HG03558 (cell line): ENCODE measurements at regions not wholly inside any gene's neighbourhood (a gene's known extent, or its start where the extent isn't known, plus 50 kb on each side); places are given as distances from the start of the nearest gene placed in this dataset.
"Not testable (repeated sequence)": the region's sequence is repeated elsewhere in the genome, so short reads cannot be mapped to it uniquely, and the experiment has no call there.

Source experiments
- ATAC-seq: cut with Tn5 transposase; IDR thresholded peaks from one replicate; pipeline ENCODE4 v1.9.1; 2021; ENCODE audit warnings: moderate number of reproducible peaks; ENCODE audit not compliant: unreplicated experiment; ENCODE audit errors: extremely low read depth

DNA sequence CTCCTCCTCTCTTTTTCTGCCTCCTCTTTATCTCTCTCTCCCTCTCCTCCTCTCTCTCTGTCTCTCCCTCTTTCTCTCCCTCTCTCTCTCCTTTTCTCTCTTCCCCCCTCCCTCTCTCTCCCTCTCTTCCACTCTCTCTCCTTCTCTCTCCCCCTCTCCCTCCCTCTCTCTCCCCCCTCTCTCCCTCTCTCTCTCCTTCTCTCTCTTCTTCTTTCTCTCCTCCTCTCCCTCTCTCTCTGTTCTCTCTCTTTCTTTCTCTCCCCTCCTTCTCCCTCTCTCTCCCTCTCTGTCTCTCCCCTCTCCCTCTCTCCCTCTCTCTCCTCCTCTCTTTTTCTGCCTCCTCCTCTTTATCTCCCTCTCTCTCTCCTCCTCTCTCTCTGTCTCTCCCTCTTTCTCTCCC, 197.4 kb downstream of the UQCRFS1 start:
- no peak for ATAC-seq

GRCh38 chr19:29014857-29015436, 198.0 kb downstream of the UQCRFS1 start:
- no peak for ATAC-seq

GRCh38 chr19:29013988-29014387, 199.0 kb downstream of the UQCRFS1 start:
- ATAC-seq = no peak

DNA sequence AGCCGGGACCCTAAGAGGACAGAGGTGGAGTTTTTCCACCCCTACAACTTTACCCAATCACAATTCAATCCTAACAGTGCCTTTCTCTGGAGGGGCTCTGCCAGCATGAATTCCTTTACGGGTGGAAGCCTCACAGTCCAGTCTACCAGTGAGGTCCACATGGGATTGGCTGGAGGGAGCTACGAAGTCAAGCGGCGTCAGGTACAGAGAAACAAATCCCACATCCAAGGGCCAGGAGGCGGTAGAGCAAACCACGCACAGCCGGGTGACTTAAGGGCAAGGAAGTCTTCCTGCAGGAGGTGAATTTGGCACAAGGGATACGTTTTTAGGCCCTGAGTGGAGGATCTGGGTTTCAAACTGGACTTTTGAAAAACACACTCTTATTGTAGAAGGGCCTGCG, 199.6 kb downstream of the UQCRFS1 start:
- no peak for ATAC-seq

DNA sequence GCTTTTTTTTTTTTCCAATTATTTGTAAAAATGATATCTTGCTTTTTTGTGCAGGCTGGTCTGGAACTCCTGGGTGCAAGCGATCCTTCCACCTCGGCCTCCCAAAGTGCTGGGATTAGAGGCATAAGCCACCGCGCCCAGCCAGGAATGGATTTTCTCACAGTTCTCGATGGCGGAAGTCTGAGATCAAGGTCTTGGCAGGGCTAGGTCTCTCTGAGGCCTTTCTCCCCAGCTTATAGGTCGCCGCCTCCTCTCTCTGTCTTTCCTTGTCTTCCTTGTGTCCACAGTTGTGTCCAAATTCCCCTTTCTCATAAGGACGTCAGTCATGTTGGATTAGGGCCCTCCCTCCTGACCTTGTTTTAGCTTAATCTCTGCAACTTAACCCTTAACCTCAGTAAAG, 200.5 kb downstream of the UQCRFS1 start:
- no peak for ATAC-seq

GRCh38 chr19:29010276-29010675, 202.7 kb downstream of the UQCRFS1 start:
- ATAC-seq = no peak

- ATAC-seq = no peak
Measured at GRCh38 chr19:29006057-29006735, 206.8 kb downstream of the UQCRFS1 start.

- no peak for ATAC-seq
Measured at GRCh38 chr19:29004796-29005195, 208.2 kb downstream of the UQCRFS1 start.

DNA sequence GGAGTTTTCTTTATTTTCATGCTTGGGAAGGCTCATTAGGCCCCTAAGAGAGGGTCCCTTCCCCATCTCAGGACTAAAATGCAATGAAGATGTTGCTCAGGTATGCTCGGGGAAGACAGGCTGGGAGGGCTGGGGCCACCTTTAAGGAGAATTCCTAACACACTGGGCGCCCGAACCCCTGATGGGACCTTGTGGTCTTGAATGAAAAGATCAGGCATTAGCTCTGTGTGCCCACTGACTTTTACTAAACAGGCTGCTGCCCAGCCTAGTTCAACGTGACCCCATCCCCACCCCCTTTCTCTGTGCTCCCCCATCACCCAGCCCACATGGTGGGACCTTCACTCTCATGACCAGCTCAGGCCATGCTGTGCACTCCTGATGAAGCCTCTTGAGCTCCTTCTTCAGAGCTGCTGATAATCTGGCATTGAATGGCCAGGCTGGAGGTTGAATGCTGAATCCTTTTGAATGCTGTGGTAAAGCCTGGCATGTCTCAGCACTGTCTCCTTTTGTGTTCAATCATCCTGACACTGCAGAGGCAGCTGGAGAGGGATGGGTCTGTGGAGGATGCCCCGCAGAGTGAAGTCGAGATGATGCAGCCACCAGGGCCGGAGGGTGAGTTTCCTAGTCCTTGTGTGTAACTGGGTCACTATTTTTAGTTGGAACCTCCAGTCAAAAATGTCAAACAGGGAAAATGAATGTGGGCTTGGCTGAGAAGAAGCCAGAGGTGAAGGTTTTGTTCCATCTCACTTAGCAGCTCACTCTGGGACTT, 209.1 kb downstream of the UQCRFS1 start:
- ATAC-seq = no peak

DNA sequence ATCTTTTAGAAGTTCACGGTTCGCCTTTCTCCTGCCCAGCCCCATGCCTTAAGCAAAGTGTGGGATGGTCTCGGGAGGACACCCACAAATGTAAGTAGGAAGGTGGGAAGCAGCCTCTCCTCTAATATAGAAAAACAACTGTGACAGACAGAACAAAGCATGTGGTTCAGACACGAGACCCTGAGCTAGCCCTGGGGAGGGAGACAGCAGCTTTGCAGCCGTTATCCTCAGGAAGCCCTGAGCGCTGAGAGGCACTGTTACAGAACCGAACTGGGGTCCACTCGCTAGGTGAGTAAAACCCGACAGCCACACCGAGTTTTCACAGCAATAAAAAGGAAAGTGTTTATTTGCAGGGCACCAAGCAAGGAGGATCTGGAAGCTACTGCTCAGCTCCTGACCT, 210.6 kb downstream of the UQCRFS1 start:
- ATAC-seq = no peak

GRCh38 chr19:29001597-29002245, 211.2 kb downstream of the UQCRFS1 start:
- ATAC-seq = no peak

GRCh38 chr19:29001141-29001581, 211.8 kb downstream of the UQCRFS1 start:
- no peak for ATAC-seq

GRCh38 chr19:28999724-29000433, 213.1 kb downstream of the UQCRFS1 start:
- no peak for ATAC-seq

DNA sequence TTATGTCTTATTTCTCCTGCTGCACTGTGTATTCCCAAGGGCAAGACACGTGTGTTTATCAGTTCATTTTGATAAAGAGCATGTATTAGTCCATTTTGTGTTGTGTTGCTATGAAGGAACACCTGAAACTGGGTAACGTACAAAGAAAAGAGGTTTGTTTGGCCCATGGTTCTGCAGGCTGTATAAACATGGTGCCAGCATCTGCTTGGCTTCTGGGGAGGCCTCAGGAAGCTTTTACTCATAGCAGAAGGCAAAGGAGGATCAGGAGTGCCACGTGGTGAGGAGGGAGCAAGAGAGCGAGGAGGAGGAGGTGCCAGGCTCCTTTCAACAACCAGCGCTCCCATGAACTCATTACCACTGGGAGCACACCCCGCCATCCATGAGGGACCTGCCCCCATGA, 214.0 kb downstream of the UQCRFS1 start:
- no peak for ATAC-seq

DNA sequence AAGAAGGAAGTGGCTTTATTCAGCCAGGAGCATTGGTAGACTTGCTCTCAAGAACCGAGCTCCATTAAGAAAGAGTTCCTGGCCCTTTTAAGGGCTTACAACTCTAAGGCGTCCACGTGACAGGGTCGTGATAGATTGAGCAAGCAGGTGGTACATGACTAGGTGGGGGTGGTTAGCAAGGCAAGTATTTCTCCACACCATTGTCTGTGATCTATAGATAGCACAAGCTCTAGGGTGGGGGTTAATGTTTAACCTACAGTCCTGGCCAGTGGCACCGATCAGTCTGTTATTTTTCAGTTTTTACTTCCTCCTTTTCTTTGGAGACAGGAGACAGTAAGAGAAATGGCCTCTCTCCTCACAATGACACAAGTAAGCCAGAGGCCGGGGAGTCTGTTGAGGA, 215.1 kb downstream of the UQCRFS1 start:
- ATAC-seq = not testable (repeated sequence)

GRCh38 chr19:28990522-28990921, 222.4 kb downstream of the UQCRFS1 start:
- ATAC-seq = no peak

GRCh38 chr19:28989739-28990138, 223.2 kb downstream of the UQCRFS1 start:
- no peak for ATAC-seq

- ATAC-seq = no peak
Measured at GRCh38 chr19:28988066-28988465, 224.9 kb downstream of the UQCRFS1 start.

DNA sequence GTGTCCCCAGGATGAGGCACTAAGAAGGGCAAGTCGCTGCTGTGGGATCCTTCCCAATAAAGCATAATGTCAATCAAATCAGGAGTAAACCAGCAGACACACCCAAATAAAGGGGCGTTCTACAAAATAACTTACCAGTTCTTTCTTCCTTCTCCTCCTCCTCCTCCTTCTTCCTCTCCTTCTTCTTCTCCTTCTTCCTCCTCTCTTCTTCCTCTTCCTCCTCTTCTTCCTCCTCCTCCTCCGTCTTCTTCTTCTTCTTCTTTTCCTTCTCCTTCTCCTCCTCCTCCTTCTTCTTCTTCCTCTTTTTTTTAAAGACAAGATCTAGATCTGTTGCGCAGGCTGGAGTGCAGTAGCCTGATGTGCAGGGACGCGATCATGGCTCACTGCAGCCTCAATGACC, 225.8 kb downstream of the UQCRFS1 start:
- ATAC-seq = no peak

DNA sequence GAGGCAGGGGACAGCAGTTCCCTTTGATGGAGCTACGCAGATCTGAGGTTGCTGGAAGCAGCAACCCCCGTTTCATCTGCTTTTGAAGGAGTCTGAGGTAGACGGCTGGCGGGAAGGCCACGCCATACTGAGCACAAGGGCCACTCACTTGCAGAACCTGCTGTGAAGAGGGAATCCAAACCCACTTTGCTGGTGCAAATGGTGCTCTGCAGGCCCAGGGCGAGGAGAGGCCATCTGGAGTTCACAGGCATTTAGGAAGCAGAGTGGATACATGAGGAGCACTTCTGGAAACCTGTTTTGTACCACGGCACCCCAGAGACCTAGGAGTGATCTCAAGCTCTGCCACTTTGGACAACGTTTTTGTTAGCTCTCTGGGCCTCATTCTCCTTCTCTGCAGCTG, 227.8 kb downstream of the UQCRFS1 start:
- no peak for ATAC-seq
